ENCODE measurements at regions not wholly inside any gene's neighbourhood (a gene's known extent, or its start where the extent isn't known, plus 50 kb on each side); places are given as distances from the start of the nearest gene placed in this dataset.

GRCh38 chr18:71707985-71708500 is 836.1 kb downstream of the CBLN2 start:
- TF ChIP-seq, protein P1, sequence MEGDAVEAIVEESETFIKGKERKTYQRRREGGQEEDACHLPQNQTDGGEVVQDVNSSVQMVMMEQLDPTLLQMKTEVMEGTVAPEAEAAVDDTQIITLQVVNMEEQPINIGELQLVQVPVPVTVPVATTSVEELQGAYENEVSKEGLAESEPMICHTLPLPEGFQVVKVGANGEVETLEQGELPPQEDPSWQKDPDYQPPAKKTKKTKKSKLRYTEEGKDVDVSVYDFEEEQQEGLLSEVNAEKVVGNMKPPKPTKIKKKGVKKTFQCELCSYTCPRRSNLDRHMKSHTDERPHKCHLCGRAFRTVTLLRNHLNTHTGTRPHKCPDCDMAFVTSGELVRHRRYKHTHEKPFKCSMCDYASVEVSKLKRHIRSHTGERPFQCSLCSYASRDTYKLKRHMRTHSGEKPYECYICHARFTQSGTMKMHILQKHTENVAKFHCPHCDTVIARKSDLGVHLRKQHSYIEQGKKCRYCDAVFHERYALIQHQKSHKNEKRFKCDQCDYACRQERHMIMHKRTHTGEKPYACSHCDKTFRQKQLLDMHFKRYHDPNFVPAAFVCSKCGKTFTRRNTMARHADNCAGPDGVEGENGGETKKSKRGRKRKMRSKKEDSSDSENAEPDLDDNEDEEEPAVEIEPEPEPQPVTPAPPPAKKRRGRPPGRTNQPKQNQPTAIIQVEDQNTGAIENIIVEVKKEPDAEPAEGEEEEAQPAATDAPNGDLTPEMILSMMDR (IDR thresholded peaks at IDR 0.05; ENCODE audit: borderline replicate concordance, extremely low read depth, low read length, poor library complexity, severe bottlenecking), result no peak
- no peak for TF ChIP-seq EZH2 (IDR thresholded peaks at IDR 0.05; ENCODE audit: borderline replicate concordance, low read depth, low read length, severe bottlenecking)
- no peaks in the 10 kb centered on the region for H3K27me3 ChIP-seq (ENCODE audit: insufficient read depth, low read length, poor library complexity)
- no peak overlapping the region for H3K9ac ChIP-seq (ENCODE audit: low read depth, low read length)
- no peaks in the 10 kb centered on the region for H4K20me1 ChIP-seq (ENCODE audit: insufficient read depth, low read length)
- no peak overlapping the region for H2AFZ ChIP-seq (ENCODE audit: low read depth, low read length)
- no peaks in the 10 kb centered on the region for H3K79me2 ChIP-seq (ENCODE audit: insufficient read depth, low read length)
- ATAC-seq (ENCODE audit: insufficient read depth, low read depth) (no peak), DNase-seq (no peak)
- H3K4me2 ChIP-seq (ENCODE audit: insufficient read depth, low read length), result no peak overlapping the region
- no peak overlapping the region for H3K4me3 ChIP-seq (ENCODE audit: low read depth in 1 of 2, low read length in 2 of 2)
- H3K27ac ChIP-seq (ENCODE audit: low read length), result no peak overlapping the region
- no peaks in the 10 kb centered on the region for H3K36me3 ChIP-seq (ENCODE audit: insufficient read depth, low read length)
- no peaks in the 10 kb centered on the region for H3K4me1 ChIP-seq (ENCODE audit: insufficient read depth, low read length)
- no peaks in the 10 kb centered on the region for H3K9me3 ChIP-seq (ENCODE audit: insufficient read depth, low read length, severe bottlenecking)

DNA sequence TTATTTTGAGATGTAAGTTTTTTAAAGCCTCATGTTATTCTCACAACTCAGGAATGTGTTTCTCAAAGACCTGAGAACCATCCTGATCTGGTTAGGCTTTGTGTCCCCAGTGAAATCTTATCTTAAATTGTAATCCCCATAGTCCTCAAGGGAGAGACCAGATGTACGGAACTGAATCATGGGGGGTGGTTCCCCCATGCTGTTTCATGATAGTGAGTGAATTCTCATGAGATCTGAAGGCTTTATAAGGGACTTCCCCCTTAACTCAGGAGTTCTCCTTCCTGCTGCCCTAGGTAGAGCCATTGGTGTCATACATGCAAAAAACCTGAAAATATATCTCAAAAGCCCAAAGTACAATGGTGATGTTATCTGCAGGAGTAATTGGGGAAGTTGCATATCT is 836.7 kb downstream of the CBLN2 start:
- no peaks in the 10 kb centered on the region for H3K27me3 ChIP-seq (ENCODE audit: insufficient read depth, low read length, poor library complexity)
- H3K79me2 ChIP-seq (ENCODE audit: insufficient read depth, low read length), result no peaks in the 10 kb centered on the region
- H2AFZ ChIP-seq (ENCODE audit: low read depth, low read length), result no peak overlapping the region
- no peak for ATAC-seq (ENCODE audit: insufficient read depth, low read depth)
- H3K4me3 ChIP-seq (ENCODE audit: low read depth in 1 of 2, low read length in 2 of 2), result no peak overlapping the region
- H3K36me3 ChIP-seq (ENCODE audit: insufficient read depth, low read length), result no peaks in the 10 kb centered on the region
- no peak overlapping the region for H3K4me2 ChIP-seq (ENCODE audit: insufficient read depth, low read length)
- H3K9me3 ChIP-seq (ENCODE audit: insufficient read depth, low read length, severe bottlenecking), result no peaks in the 10 kb centered on the region
- DNase-seq, result no peak
- H3K4me1 ChIP-seq (ENCODE audit: insufficient read depth, low read length), result no peaks in the 10 kb centered on the region
- no peak overlapping the region for H3K9ac ChIP-seq (ENCODE audit: low read depth, low read length)
- no peak overlapping the region for H3K27ac ChIP-seq (ENCODE audit: low read length)
- TF ChIP-seq, protein P1 (IDR thresholded peaks at IDR 0.05; ENCODE audit: borderline replicate concordance, extremely low read depth, low read length, poor library complexity, severe bottlenecking), result no peak
- TF ChIP-seq EZH2 (IDR thresholded peaks at IDR 0.05; ENCODE audit: borderline replicate concordance, low read depth, low read length, severe bottlenecking), result no peak
- no peaks in the 10 kb centered on the region for H4K20me1 ChIP-seq (ENCODE audit: insufficient read depth, low read length)

- ATAC-seq (ENCODE audit: insufficient read depth, low read depth) (no peak), DNase-seq (no peak)
- Histone ChIP-seq H3K4me1 (ENCODE audit: insufficient read depth, low read length) (no peaks in the 10 kb centered on the region), H3K9me3 (ENCODE audit: insufficient read depth, low read length, severe bottlenecking) (no peaks in the 10 kb centered on the region), H3K4me3 (ENCODE audit: low read depth in 1 of 2, low read length in 2 of 2) (no peak overlapping the region), H3K4me2 (ENCODE audit: insufficient read depth, low read length) (no peak overlapping the region), H4K20me1 (ENCODE audit: insufficient read depth, low read length) (no peaks in the 10 kb centered on the region), H2AFZ (ENCODE audit: low read depth, low read length) (no peak overlapping the region), H3K27me3 (ENCODE audit: insufficient read depth, low read length, poor library complexity) (no peaks in the 10 kb centered on the region), H3K9ac (ENCODE audit: low read depth, low read length) (no peak overlapping the region), H3K27ac (ENCODE audit: low read length) (no peak overlapping the region), H3K79me2 (ENCODE audit: insufficient read depth, low read length) (no peaks in the 10 kb centered on the region), H3K36me3 (ENCODE audit: insufficient read depth, low read length) (no peaks in the 10 kb centered on the region)
- TF ChIP-seq, protein P1 (IDR thresholded peaks at IDR 0.05; ENCODE audit: borderline replicate concordance, extremely low read depth, low read length, poor library complexity, severe bottlenecking), result no peak
- TF ChIP-seq EZH2 (IDR thresholded peaks at IDR 0.05; ENCODE audit: borderline replicate concordance, low read depth, low read length, severe bottlenecking), result no peak
Observed at GRCh38 chr18:71689416-71690160, 854.6 kb downstream of the CBLN2 start.
